GM12865 (cell line): ENCODE measurements at regions not wholly inside any gene's neighbourhood (a gene's known extent, or its start where the extent isn't known, plus 50 kb on each side); places are given as distances from the start of the nearest gene placed in this dataset.

ENCODE experiments used
- DNase-seq: peaks from one replicate; pipeline ENCODE4 v3.0.0; 2010; ENCODE audit warnings: low read depth
- H3K4me3 ChIP-seq: 2 replicates; pipeline ENCODE4 v1.5.1; 2011; ENCODE audit warnings: mild to moderate bottlenecking, low read depth, low read length, control low read depth
- TF ChIP-seq, protein P1 (sequence below): IDR thresholded peaks from 2 replicates; pipeline ENCODE4 v1.5.1; 2011; ENCODE audit warnings: low read length, control low read depth, low read depth, inconsistent platforms; ENCODE audit not compliant: insufficient read depth; ENCODE audit errors: missing control alignments

DNA sequence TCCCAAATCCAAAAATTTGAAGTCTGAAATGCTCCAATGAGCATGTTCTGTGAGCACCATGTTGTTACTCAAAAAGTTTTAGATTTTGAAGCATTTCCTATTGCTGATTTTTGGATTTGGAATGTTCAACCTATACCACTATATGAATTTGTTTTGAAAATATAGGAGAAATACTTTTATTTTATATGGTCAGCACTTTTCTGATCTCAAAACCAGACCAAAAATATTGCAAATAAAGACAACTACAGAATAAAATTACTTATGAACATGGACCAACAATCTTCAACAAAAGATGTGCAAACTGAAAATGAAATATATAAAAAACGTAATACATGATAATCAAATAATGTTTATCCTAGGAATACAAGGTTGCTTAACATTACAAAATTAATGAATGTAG lies 73.7 kb upstream of the APOBEC4 start:
- no peak overlapping the region for H3K4me3 ChIP-seq
- TF ChIP-seq, protein P1, sequence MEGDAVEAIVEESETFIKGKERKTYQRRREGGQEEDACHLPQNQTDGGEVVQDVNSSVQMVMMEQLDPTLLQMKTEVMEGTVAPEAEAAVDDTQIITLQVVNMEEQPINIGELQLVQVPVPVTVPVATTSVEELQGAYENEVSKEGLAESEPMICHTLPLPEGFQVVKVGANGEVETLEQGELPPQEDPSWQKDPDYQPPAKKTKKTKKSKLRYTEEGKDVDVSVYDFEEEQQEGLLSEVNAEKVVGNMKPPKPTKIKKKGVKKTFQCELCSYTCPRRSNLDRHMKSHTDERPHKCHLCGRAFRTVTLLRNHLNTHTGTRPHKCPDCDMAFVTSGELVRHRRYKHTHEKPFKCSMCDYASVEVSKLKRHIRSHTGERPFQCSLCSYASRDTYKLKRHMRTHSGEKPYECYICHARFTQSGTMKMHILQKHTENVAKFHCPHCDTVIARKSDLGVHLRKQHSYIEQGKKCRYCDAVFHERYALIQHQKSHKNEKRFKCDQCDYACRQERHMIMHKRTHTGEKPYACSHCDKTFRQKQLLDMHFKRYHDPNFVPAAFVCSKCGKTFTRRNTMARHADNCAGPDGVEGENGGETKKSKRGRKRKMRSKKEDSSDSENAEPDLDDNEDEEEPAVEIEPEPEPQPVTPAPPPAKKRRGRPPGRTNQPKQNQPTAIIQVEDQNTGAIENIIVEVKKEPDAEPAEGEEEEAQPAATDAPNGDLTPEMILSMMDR: no peak
- DNase-seq: no peak

DNA sequence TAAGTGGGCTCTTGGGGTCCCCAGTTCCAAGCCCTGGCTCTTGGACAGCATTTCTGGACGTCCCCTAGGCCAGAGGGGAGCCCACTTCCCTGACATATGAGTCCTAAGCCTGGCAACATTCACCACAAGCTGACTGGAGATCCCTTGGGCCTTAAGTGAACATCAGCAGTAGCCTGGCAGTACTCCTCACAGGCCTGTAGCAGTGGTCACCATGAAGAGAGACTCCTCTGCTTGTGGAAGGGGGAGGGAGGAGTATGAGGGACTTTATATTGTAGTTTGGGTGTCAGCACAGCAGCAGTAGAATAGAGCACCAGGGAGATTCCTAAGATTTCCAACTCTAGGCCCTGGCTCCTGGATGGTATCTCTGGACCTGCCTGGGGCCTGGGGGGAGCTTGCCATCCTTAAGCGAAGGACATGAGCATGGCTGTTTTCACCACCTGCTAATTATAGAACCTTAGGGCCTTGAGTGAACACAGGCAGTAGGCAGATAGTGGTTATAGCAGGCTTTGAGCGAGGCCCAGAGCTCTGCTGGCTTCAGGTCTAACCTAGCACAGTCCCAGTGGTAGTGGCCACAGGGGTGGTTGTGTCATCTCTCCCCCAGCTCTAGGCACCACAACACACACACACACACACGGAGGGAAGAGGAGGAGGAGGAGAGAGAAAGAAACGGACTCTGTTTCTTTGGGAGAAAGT lies 71.4 kb upstream of the APOBEC4 start:
- DNase-seq: no peak
- TF ChIP-seq, protein P1: no peak
- no peak overlapping the region for H3K4me3 ChIP-seq

DNA sequence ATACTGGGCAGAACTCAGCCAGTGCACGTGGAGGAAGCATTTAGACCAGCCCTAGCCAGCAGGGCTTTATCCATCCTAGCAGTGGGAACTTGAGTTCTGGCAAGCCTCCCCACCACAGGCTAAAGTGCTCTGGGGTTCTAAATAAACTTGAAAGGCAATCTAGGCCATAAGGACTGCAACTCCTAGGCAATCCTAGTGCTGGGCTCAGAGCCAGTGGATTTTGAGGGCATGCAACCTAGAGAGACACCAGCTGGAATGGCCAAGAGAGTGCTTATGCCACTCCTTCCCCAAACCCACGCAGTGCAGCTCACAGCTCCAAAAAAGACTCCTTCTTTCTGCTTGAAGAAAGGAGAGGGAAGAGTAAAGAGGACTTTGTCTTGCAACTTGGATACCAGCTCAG lies 70.5 kb upstream of the APOBEC4 start:
- TF ChIP-seq, protein P1: no peak
- no peak for DNase-seq
- H3K4me3 ChIP-seq: no peak overlapping the region

DNA sequence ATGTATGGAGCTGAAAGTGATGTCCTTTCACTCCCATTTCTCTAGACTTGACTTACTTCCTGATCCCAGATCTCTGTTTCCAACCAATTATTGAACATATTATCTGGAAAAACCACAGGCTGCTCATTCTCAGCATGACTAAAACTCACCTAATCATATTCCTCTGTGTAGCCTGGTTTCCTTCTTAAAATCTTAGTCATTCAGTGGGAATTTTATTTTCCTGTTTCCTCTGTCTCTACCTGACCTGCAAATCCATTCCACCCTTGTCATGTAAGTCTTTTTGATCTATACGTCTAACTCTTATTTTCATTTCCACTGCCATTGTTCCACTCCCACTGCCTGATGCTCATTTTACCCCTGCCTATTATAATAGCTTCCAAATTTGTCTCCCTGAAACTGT lies 67.9 kb upstream of the APOBEC4 start:
- DNase-seq: no peak
- TF ChIP-seq, protein P1: no peak
- no peak overlapping the region for H3K4me3 ChIP-seq

DNA sequence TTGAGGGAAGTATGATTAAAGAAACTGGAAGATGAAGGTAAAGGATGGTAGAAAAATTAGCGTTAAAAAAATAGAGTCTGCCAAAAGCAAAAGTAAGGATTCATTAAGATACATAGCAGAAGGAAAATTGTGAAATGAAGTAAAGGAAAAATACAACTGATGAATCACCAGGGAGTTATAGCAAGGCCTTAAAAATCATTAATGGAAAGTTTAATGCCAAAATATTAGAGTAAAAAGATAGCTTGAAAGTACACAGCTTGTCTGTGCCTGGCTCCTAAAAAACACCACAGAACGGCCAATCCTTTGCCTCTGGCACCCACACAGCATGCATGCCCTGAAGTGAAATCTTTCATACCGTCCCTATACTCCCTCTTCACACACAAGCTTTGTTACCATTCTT lies 66.9 kb upstream of the APOBEC4 start:
- no peak overlapping the region for H3K4me3 ChIP-seq
- no peak for DNase-seq
- TF ChIP-seq, protein P1: no peak

DNA sequence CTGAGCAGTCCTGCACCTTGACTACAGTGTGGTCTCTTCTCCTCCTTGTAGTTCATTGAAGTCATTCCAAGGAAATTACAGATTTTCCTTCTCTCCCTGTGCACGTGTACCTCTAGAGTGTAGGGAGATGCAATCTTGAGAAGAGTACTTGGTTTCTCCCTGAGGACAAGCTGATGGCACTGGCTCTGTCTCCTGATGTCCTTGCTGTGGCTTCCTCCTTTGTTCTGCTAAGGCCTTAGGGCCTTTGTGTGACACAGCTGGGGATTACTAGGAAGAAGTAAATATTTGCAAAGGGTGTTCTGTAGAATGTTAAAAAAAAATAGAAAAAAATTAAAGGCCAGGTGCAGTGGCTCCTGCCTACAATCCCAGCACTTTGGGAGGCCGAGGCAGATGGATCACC lies 66.2 kb upstream of the APOBEC4 start:
- TF ChIP-seq, protein P1: no peak
- no peak for DNase-seq
- no peak overlapping the region for H3K4me3 ChIP-seq

DNA sequence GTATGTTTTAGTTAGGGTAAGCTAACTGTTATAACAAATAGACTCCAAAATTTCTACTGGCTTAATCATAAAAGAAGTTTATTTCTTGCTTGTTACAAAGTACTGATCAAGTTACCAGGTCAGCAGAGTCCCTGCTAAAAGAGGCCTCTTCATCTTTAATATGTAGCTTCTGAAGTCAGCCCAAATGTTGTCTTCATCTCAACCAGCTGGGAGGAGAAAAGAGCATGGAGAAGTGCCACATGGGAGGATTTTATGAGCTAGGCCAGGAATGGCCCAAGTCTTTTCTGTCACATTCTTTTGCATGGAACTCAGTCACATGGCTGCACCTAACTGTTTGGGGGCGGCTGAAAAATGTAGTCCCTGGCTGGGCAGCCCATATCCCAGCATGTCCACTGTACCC lies 63.2 kb upstream of the APOBEC4 start:
- TF ChIP-seq, protein P1: no peak
- DNase-seq: no peak
- no peak overlapping the region for H3K4me3 ChIP-seq
